ENCODE measurements at regions not wholly inside any gene's neighbourhood (a gene's known extent, or its start where the extent isn't known, plus 50 kb on each side); places are given as distances from the start of the nearest gene placed in this dataset.
"Not testable (repeated sequence)": the region's sequence is repeated elsewhere in the genome, so short reads cannot be mapped to it uniquely, and the experiment has no call there.

- not testable (repeated sequence) for DNase-seq; H3K36me3 Mint-ChIP-seq (ENCODE audit: low read depth); H3K9me3 Mint-ChIP-seq; H3K4me3 Mint-ChIP-seq; H3K27ac Mint-ChIP-seq
- H3K4me1 Mint-ChIP-seq (ENCODE audit: low read depth): peaks cover 14% of the 10 kb centered on the region
- H3K27me3 Mint-ChIP-seq: peaks cover 11% of the 10 kb centered on the region
Observed at GRCh38 chr3:118807349-118807748, 227.3 kb downstream of the IGSF11 start.

GRCh38 chr3:118808723-118809122 is 225.9 kb downstream of the IGSF11 start:
- Mint-ChIP-seq H3K27ac (no peak overlapping the region), H3K9me3 (no peaks in the 10 kb centered on the region), H3K4me1 (ENCODE audit: low read depth) (peaks cover 14% of the 10 kb centered on the region), H3K36me3 (ENCODE audit: low read depth) (no peaks in the 10 kb centered on the region), H3K4me3 (no peak overlapping the region), H3K27me3 (peaks cover 11% of the 10 kb centered on the region)
- no peak for DNase-seq

- Mint-ChIP-seq H3K36me3 (ENCODE audit: low read depth) (no peaks in the 10 kb centered on the region), H3K4me3 (no peak overlapping the region), H3K9me3 (no peaks in the 10 kb centered on the region), H3K27me3 (peaks cover 11% of the 10 kb centered on the region), H3K27ac (no peak overlapping the region), H3K4me1 (ENCODE audit: low read depth) (peaks cover 14% of the 10 kb centered on the region)
- no peak for DNase-seq
Observed at GRCh38 chr3:118809696-118810498, 224.7 kb downstream of the IGSF11 start.

- no peak overlapping the region for H3K27ac Mint-ChIP-seq
- DNase-seq: no peak
- no peaks in the 10 kb centered on the region for H3K36me3 Mint-ChIP-seq (ENCODE audit: low read depth)
- no peaks in the 10 kb centered on the region for H3K9me3 Mint-ChIP-seq
- peaks cover 11% of the 10 kb centered on the region for H3K27me3 Mint-ChIP-seq
- H3K4me1 Mint-ChIP-seq (ENCODE audit: low read depth): peaks cover 14% of the 10 kb centered on the region
- no peak overlapping the region for H3K4me3 Mint-ChIP-seq
Observed at GRCh38 chr3:118810499-118811035, 224.1 kb downstream of the IGSF11 start.

GRCh38 chr3:118811236-118811732 is 223.4 kb downstream of the IGSF11 start:
- H3K36me3 Mint-ChIP-seq (ENCODE audit: low read depth): no peaks in the 10 kb centered on the region
- no peak overlapping the region for H3K27ac Mint-ChIP-seq
- no peak overlapping the region for H3K4me3 Mint-ChIP-seq
- H3K4me1 Mint-ChIP-seq (ENCODE audit: low read depth): peaks cover 14% of the 10 kb centered on the region
- H3K27me3 Mint-ChIP-seq: peaks cover 14% of the 10 kb centered on the region
- DNase-seq: no peak
- no peaks in the 10 kb centered on the region for H3K9me3 Mint-ChIP-seq

- Mint-ChIP-seq H3K27me3 (peaks cover 12% of the 10 kb centered on the region), H3K36me3 (ENCODE audit: low read depth) (no peaks in the 10 kb centered on the region), H3K9me3 (no peaks in the 10 kb centered on the region), H3K4me1 (ENCODE audit: low read depth) (peaks cover 15% of the 10 kb centered on the region), H3K4me3 (no peak overlapping the region), H3K27ac (no peak overlapping the region)
- DNase-seq: no peak
Observed at GRCh38 chr3:118813472-118813871, 221.2 kb downstream of the IGSF11 start.

GRCh38 chr3:118817748-118818165 is 216.9 kb downstream of the IGSF11 start:
- no peak for DNase-seq
- Mint-ChIP-seq H3K9me3 (no peaks in the 10 kb centered on the region), H3K27ac (no peak overlapping the region), H3K4me1 (ENCODE audit: low read depth) (peaks cover 1% of the 10 kb centered on the region), H3K4me3 (no peak overlapping the region), H3K27me3 (peaks cover 12% of the 10 kb centered on the region), H3K36me3 (ENCODE audit: low read depth) (no peaks in the 10 kb centered on the region)

GRCh38 chr3:118818386-118818785 is 216.3 kb downstream of the IGSF11 start:
- no peaks in the 10 kb centered on the region for H3K36me3 Mint-ChIP-seq (ENCODE audit: low read depth)
- H3K9me3 Mint-ChIP-seq: no peaks in the 10 kb centered on the region
- H3K27ac Mint-ChIP-seq: no peak overlapping the region
- no peak overlapping the region for H3K4me3 Mint-ChIP-seq
- no peak for DNase-seq
- peaks cover 12% of the 10 kb centered on the region for H3K27me3 Mint-ChIP-seq
- H3K4me1 Mint-ChIP-seq (ENCODE audit: low read depth): peaks cover 1% of the 10 kb centered on the region

GRCh38 chr3:118823626-118824025 is 211.0 kb downstream of the IGSF11 start:
- Mint-ChIP-seq H3K4me1 (ENCODE audit: low read depth) (no peaks in the 10 kb centered on the region), H3K9me3 (no peaks in the 10 kb centered on the region), H3K4me3 (no peak overlapping the region), H3K27me3 (peaks cover 6% of the 10 kb centered on the region), H3K36me3 (ENCODE audit: low read depth) (no peaks in the 10 kb centered on the region), H3K27ac (no peak overlapping the region)
- no peak for DNase-seq

- no peaks in the 10 kb centered on the region for H3K36me3 Mint-ChIP-seq (ENCODE audit: low read depth)
- peaks cover 6% of the 10 kb centered on the region for H3K27me3 Mint-ChIP-seq
- H3K9me3 Mint-ChIP-seq: no peaks in the 10 kb centered on the region
- no peaks in the 10 kb centered on the region for H3K4me1 Mint-ChIP-seq (ENCODE audit: low read depth)
- no peak for DNase-seq
- no peak overlapping the region for H3K4me3 Mint-ChIP-seq
- H3K27ac Mint-ChIP-seq: no peak overlapping the region
Observed at GRCh38 chr3:118827446-118827845, 207.2 kb downstream of the IGSF11 start.

GRCh38 chr3:118828351-118828750 is 206.3 kb downstream of the IGSF11 start:
- no peaks in the 10 kb centered on the region for H3K9me3 Mint-ChIP-seq
- no peaks in the 10 kb centered on the region for H3K4me1 Mint-ChIP-seq (ENCODE audit: low read depth)
- H3K36me3 Mint-ChIP-seq (ENCODE audit: low read depth): no peaks in the 10 kb centered on the region
- no peak overlapping the region for H3K27ac Mint-ChIP-seq
- peaks cover 9% of the 10 kb centered on the region for H3K27me3 Mint-ChIP-seq
- no peak for DNase-seq
- H3K4me3 Mint-ChIP-seq: no peak overlapping the region

GRCh38 chr3:118833075-118833474 is 201.6 kb downstream of the IGSF11 start:
- no peak for DNase-seq
- Mint-ChIP-seq H3K4me1 (ENCODE audit: low read depth) (no peaks in the 10 kb centered on the region), H3K27me3 (peaks cover 19% of the 10 kb centered on the region)

GRCh38 chr3:118838871-118839270 is 195.8 kb downstream of the IGSF11 start:
- no peak overlapping the region for H3K4me3 Mint-ChIP-seq
- no peak overlapping the region for H3K27ac Mint-ChIP-seq
- peaks cover 37% of the 10 kb centered on the region for H3K9me3 Mint-ChIP-seq
- H3K27me3 Mint-ChIP-seq: peaks cover 20% of the 10 kb centered on the region
- H3K36me3 Mint-ChIP-seq (ENCODE audit: low read depth): peaks cover 7% of the 10 kb centered on the region
- no peaks in the 10 kb centered on the region for H3K4me1 Mint-ChIP-seq (ENCODE audit: low read depth)
- no peak for DNase-seq

More at GRCh38 chr3:118833075-118833474, 201.6 kb downstream of the IGSF11 start:
- Mint-ChIP-seq H3K27ac (no peak overlapping the region), H3K4me3 (no peak overlapping the region), H3K9me3 (peaks cover 1% of the 10 kb centered on the region), H3K36me3 (ENCODE audit: low read depth) (no peaks in the 10 kb centered on the region)

- DNase-seq: no peak
- Mint-ChIP-seq H3K4me3 (no peak overlapping the region), H3K4me1 (ENCODE audit: low read depth) (no peaks in the 10 kb centered on the region), H3K27me3 (peaks cover 4% of the 10 kb centered on the region), H3K36me3 (ENCODE audit: low read depth) (peaks cover 7% of the 10 kb centered on the region), H3K27ac (no peak overlapping the region), H3K9me3 (peaks cover 43% of the 10 kb centered on the region)
Observed at GRCh38 chr3:118842147-118842863, 192.3 kb downstream of the IGSF11 start.

- Mint-ChIP-seq H3K4me3 (no peak overlapping the region), H3K4me1 (ENCODE audit: low read depth) (no peaks in the 10 kb centered on the region), H3K27ac (no peak overlapping the region), H3K9me3 (peaks cover 25% of the 10 kb centered on the region), H3K27me3 (no peaks in the 10 kb centered on the region), H3K36me3 (ENCODE audit: low read depth) (peaks cover 7% of the 10 kb centered on the region)
- DNase-seq: no peak
Observed at GRCh38 chr3:118846176-118846575, 188.5 kb downstream of the IGSF11 start.
